ENCODE measurements at regions not wholly inside any gene's neighbourhood (a gene's known extent, or its start where the extent isn't known, plus 50 kb on each side); places are given as distances from the start of the nearest gene placed in this dataset.

DNA sequence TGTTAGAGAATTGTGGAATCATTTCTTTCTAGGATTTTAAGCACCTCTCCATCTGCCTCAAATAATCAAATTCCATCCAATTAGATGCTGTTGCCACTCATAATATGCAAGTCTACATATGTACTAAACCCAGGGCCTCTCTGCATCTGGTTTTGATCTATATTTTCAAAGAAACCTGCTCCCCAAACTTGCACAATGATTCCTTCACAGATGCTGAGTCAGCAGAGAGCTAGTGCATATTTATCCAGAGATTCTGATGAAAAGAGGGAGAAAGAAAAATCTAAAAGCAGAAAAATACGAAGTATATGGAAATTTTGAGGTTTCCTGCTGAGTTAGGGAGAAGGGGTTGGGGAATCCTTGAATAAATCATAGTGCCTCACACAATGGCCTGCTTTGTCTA is 235.1 kb upstream of the RBFOX1 start:
- no peak overlapping the region for H3K4me3 Mint-ChIP-seq
- ATAC-seq (no peak), DNase-seq (no peak)
- no peaks in the 10 kb centered on the region for H3K27me3 Mint-ChIP-seq (ENCODE audit: low read depth)
- no peaks in the 10 kb centered on the region for H3K36me3 Mint-ChIP-seq (ENCODE audit: insufficient read depth)
- peaks cover 33% of the 10 kb centered on the region for H3K9me3 Mint-ChIP-seq
- no peaks in the 10 kb centered on the region for H3K4me1 Mint-ChIP-seq (ENCODE audit: low read depth)

DNA sequence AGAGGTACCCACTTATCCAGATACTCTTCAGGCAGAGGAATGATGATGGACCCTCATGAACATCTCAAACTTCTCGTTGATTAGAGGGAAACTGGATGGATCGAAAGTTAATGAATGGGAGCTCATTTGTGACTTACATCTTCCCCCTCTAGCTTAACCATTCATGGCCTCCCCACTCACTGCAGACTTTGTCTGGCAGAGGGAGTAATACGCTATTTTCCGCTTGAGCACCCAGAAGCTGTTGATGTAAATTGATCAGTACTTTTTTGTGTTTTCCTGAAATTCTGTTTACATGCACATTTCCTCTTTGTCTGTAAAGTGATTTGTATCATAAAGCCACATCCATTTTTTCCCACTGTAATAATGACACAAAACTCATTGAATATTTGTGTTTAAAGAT is 239.1 kb upstream of the RBFOX1 start:
- DNase-seq (no peak), ATAC-seq (no peak)
- H3K4me3 Mint-ChIP-seq = no peak overlapping the region
- H3K9me3 Mint-ChIP-seq = peaks cover 24% of the 10 kb centered on the region
- H3K27me3 Mint-ChIP-seq (ENCODE audit: low read depth) = no peaks in the 10 kb centered on the region
- no peaks in the 10 kb centered on the region for H3K36me3 Mint-ChIP-seq (ENCODE audit: insufficient read depth)
- no peaks in the 10 kb centered on the region for H3K4me1 Mint-ChIP-seq (ENCODE audit: low read depth)

DNA sequence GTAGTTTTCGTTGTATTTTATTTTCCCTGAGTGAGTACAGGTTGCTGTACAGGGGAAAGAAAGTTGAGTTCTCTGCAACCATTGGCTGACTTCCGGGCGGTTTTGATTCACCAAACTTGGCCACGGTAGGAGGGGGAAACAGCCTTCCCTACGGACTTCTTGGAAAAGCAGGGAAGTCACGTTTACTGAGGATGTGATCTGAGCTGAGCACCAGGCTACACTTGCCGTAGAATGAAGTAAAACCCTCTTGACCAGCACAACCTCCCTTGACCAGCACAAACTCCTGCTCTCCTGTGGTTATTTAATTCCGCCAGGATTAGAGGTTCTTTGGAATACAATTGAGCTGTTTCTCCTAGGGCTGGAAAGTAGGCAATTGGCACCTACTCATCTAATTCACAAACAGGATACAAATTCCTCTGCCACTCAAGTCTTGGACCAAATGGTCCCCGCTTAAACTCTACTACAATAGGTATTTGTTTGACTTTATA is 242.0 kb upstream of the RBFOX1 start:
- ATAC-seq (no peak), DNase-seq (no peak)
- Mint-ChIP-seq H3K4me3 (no peak overlapping the region), H3K4me1 (ENCODE audit: low read depth) (no peaks in the 10 kb centered on the region), H3K27me3 (ENCODE audit: low read depth) (no peaks in the 10 kb centered on the region), H3K36me3 (ENCODE audit: insufficient read depth) (no peaks in the 10 kb centered on the region), H3K9me3 (peaks cover 22% of the 10 kb centered on the region)

- Mint-ChIP-seq H3K4me3 (no peak overlapping the region), H3K4me1 (ENCODE audit: low read depth) (no peaks in the 10 kb centered on the region)
- ATAC-seq = no peak
Measured at GRCh38 chr16:7089751-7090150, 242.9 kb upstream of the RBFOX1 start.

DNA sequence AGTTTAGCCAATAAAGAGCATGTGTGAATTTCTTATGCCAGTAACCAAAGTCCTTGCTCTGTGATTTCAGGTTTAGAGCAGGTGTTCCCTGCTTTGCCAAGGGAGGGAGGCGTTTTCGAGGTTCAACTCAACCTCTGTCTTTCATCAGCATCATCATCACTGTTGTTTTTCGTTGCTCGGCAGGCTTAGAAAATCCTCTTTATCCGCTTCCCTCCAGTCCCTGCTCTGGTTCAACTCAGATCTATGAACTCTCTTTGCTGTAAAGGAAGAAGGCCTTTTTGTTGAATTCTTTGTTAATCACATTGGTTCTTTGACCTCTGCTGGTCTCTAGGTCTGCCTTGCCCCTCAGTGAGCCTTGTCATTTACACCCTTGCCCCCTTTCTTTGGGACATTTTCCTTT is 243.9 kb upstream of the RBFOX1 start:
- Mint-ChIP-seq H3K4me1 (ENCODE audit: low read depth) (no peaks in the 10 kb centered on the region), H3K9me3 (peaks cover 18% of the 10 kb centered on the region), H3K27me3 (ENCODE audit: low read depth) (no peaks in the 10 kb centered on the region), H3K4me3 (no peak overlapping the region), H3K36me3 (ENCODE audit: insufficient read depth) (no peaks in the 10 kb centered on the region)
- ATAC-seq (no peak), DNase-seq (no peak)

More at GRCh38 chr16:7089751-7090150, 242.9 kb upstream of the RBFOX1 start:
- Mint-ChIP-seq H3K36me3 (ENCODE audit: insufficient read depth) (no peaks in the 10 kb centered on the region), H3K9me3 (peaks cover 24% of the 10 kb centered on the region), H3K27me3 (ENCODE audit: low read depth) (no peaks in the 10 kb centered on the region)
- DNase-seq = no peak

GRCh38 chr16:7086822-7087616 is 245.6 kb upstream of the RBFOX1 start:
- no peaks in the 10 kb centered on the region for H3K36me3 Mint-ChIP-seq (ENCODE audit: insufficient read depth)
- no peak for DNase-seq
- no peaks in the 10 kb centered on the region for H3K27me3 Mint-ChIP-seq (ENCODE audit: low read depth)

GRCh38 chr16:7085776-7086175 is 246.9 kb upstream of the RBFOX1 start:
- DNase-seq = no peak
- peaks cover 11% of the 10 kb centered on the region for H3K9me3 Mint-ChIP-seq
- ATAC-seq = no peak
- no peak overlapping the region for H3K4me3 Mint-ChIP-seq
- H3K4me1 Mint-ChIP-seq (ENCODE audit: low read depth) = no peaks in the 10 kb centered on the region
- H3K27me3 Mint-ChIP-seq (ENCODE audit: low read depth) = no peaks in the 10 kb centered on the region
- H3K36me3 Mint-ChIP-seq (ENCODE audit: insufficient read depth) = no peaks in the 10 kb centered on the region

More at GRCh38 chr16:7086822-7087616, 245.6 kb upstream of the RBFOX1 start:
- ATAC-seq = no peak
- Mint-ChIP-seq H3K9me3 (peaks cover 11% of the 10 kb centered on the region), H3K4me1 (ENCODE audit: low read depth) (no peaks in the 10 kb centered on the region), H3K4me3 (no peak overlapping the region)

DNA sequence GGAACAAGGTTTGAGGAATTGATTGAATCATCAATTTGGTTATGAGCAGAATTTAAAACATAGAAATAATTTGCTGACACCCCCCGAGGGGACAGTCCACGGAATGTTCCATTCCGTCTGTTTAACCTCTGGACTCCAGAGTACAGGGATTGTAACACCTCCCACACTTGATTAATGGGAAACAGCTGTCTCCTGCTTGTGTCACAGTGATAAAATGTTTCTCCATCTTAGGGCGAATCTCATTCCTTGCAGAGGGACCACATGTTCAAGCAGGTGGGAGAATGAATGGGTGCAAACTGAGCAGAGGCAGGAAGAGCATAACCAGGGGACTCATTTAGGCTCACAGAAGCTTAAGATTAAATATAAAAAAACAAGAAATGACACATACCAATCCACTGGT is 249.5 kb upstream of the RBFOX1 start:
- no peak for ATAC-seq
- H3K4me3 Mint-ChIP-seq = no peak overlapping the region

GRCh38 chr16:7077636-7078035 is 255.0 kb upstream of the RBFOX1 start:
- no peak for ATAC-seq
- Mint-ChIP-seq H3K36me3 (ENCODE audit: insufficient read depth) (no peaks in the 10 kb centered on the region), H3K9me3 (peaks cover 21% of the 10 kb centered on the region), H3K4me3 (no peak overlapping the region), H3K4me1 (ENCODE audit: low read depth) (no peaks in the 10 kb centered on the region), H3K27me3 (ENCODE audit: low read depth) (no peaks in the 10 kb centered on the region)
- DNase-seq = no peak

More for the DNA sequence above, 249.5 kb upstream of the RBFOX1 start:
- no peaks in the 10 kb centered on the region for H3K27me3 Mint-ChIP-seq (ENCODE audit: low read depth)
- H3K36me3 Mint-ChIP-seq (ENCODE audit: insufficient read depth) = no peaks in the 10 kb centered on the region
- H3K4me1 Mint-ChIP-seq (ENCODE audit: low read depth) = no peaks in the 10 kb centered on the region
- peaks cover 12% of the 10 kb centered on the region for H3K9me3 Mint-ChIP-seq
- DNase-seq = no peak

GRCh38 chr16:7074715-7075114 is 257.9 kb upstream of the RBFOX1 start:
- no peaks in the 10 kb centered on the region for H3K4me1 Mint-ChIP-seq (ENCODE audit: low read depth)
- no peaks in the 10 kb centered on the region for H3K36me3 Mint-ChIP-seq (ENCODE audit: insufficient read depth)

DNA sequence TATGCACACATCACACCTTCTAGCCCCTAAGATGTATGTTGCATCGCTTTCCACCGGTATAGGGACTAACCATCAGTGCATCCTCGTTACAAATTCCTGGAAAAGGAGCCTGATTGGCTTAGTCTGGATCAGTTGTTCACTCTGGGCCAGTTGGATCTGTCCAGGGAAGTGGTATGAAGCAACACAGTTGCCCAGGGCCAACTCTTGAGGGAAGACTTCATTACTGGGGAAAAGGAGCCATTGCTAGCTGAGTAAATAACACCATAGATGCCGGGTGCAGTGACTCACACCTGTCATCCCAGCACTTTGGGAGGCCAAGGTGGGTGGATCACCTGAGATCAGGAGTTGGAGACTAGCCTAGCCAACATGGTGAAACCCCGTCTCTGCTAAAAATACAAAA is 275.2 kb upstream of the RBFOX1 start:
- no peaks in the 10 kb centered on the region for H3K36me3 Mint-ChIP-seq (ENCODE audit: insufficient read depth)
- ATAC-seq = no peak

More at GRCh38 chr16:7074715-7075114, 257.9 kb upstream of the RBFOX1 start:
- H3K27me3 Mint-ChIP-seq (ENCODE audit: low read depth) = no peaks in the 10 kb centered on the region
- H3K4me3 Mint-ChIP-seq = no peak overlapping the region
- no peak for DNase-seq
- no peak for ATAC-seq
- H3K9me3 Mint-ChIP-seq = peaks cover 29% of the 10 kb centered on the region

DNA sequence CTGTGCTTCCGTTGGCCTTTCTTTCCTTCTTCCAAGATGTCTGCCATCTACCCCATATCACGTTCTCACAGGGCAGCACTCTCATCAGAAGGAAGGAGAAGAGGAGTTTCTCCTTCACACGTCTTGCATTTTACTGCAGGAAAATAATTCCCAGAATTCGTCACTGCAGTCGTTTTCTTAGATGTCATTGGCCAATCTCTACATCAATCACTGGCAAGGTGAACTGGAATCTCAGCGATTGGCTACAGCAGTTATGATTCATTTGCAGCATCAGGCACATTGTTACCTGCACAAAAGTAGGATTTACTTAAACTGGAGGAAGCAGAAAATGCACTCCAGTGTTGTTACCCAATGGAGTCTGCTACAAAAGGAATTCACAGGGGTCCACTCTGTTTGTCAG is 277.2 kb upstream of the RBFOX1 start:
- Mint-ChIP-seq H3K36me3 (ENCODE audit: insufficient read depth) (no peaks in the 10 kb centered on the region), H3K4me3 (no peak overlapping the region), H3K9me3 (peaks cover 9% of the 10 kb centered on the region), H3K4me1 (ENCODE audit: low read depth) (no peaks in the 10 kb centered on the region), H3K27me3 (ENCODE audit: low read depth) (no peaks in the 10 kb centered on the region)
- DNase-seq (no peak), ATAC-seq (no peak)

More for the DNA sequence above, 275.2 kb upstream of the RBFOX1 start:
- Mint-ChIP-seq H3K9me3 (peaks cover 6% of the 10 kb centered on the region), H3K4me3 (no peak overlapping the region), H3K4me1 (ENCODE audit: low read depth) (no peaks in the 10 kb centered on the region), H3K27me3 (ENCODE audit: low read depth) (no peaks in the 10 kb centered on the region)
- no peak for DNase-seq

DNA sequence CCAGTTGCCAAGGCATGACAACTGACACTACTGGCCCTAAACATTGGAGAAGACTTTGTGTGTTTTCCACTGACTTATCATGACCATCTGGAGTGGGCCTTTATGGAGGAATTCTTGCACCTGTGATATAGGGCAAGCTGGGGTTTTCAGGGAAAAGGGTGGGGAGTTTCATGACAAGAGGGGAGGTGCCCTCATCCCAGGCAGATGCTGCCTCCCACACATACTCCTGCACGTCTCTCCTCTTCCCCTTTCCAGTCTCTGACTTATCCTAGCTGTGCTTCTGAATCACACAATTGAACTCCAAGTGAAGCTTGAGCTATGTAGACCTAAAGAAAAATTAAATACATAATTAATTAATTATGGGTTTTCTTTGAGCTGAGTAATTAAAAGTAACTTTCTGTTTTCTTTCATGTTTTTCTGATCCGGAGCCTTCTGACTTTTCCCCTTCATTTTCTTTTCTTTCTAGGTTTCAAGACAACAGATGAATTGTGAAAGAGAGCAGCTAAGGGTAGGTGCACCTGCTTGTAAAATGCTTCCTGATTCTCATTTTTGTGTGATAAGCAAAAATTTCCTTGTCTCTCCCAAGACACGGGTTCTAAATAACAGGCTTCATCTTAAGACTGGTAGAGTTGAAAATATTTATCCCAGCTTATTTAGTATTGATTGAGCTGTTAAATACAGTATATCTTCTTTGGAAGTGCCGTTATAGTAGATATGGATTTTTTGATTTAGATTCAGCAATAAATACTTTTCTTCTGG is 280.9 kb upstream of the RBFOX1 start:
- ATAC-seq = no peak
- peaks cover 17% of the 10 kb centered on the region for H3K9me3 Mint-ChIP-seq
- no peaks in the 10 kb centered on the region for H3K27me3 Mint-ChIP-seq (ENCODE audit: low read depth)
- no peak overlapping the region for H3K4me3 Mint-ChIP-seq
- DNase-seq = no peak
- no peaks in the 10 kb centered on the region for H3K36me3 Mint-ChIP-seq (ENCODE audit: insufficient read depth)
- H3K4me1 Mint-ChIP-seq (ENCODE audit: low read depth) = no peaks in the 10 kb centered on the region

GRCh38 chr16:7044331-7044730 is 288.3 kb upstream of the RBFOX1 start:
- Mint-ChIP-seq H3K4me1 (ENCODE audit: low read depth) (no peaks in the 10 kb centered on the region), H3K4me3 (no peak overlapping the region), H3K27me3 (ENCODE audit: low read depth) (no peaks in the 10 kb centered on the region), H3K9me3 (peaks cover 19% of the 10 kb centered on the region), H3K36me3 (ENCODE audit: insufficient read depth) (no peaks in the 10 kb centered on the region)
- ATAC-seq = no peak
- no peak for DNase-seq

DNA sequence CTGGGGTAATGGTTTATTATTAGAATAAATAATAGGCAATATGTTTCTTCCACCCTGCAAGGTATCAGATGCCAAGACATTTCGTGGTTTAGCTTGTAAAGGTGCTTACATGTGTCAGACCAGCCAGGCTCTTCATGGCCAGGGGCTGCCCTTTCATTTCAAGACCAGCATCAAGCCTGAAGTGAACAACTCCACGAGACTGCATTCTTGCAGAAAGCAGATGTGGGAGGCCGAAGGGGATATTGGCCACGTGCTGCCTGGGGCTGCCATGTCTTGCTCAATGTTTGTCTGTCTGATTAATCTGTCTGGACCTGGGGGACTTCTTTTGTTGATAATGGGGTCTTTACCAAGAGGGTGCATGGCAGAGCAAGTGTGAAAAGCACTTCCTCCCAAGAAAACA is 294.2 kb upstream of the RBFOX1 start:
- no peak for ATAC-seq
- H3K36me3 Mint-ChIP-seq (ENCODE audit: insufficient read depth) = no peaks in the 10 kb centered on the region
- no peak for DNase-seq
- H3K4me1 Mint-ChIP-seq (ENCODE audit: low read depth) = no peaks in the 10 kb centered on the region
- H3K9me3 Mint-ChIP-seq = peaks cover 10% of the 10 kb centered on the region
- no peak overlapping the region for H3K4me3 Mint-ChIP-seq
- no peaks in the 10 kb centered on the region for H3K27me3 Mint-ChIP-seq (ENCODE audit: low read depth)
